ENCODE measurements at regions not wholly inside any gene's neighbourhood (a gene's known extent, or its start where the extent isn't known, plus 50 kb on each side); places are given as distances from the start of the nearest gene placed in this dataset.
A peak's percentile ranks its signal among the peaks of the same experiment; 100 is the strongest.

DNA sequence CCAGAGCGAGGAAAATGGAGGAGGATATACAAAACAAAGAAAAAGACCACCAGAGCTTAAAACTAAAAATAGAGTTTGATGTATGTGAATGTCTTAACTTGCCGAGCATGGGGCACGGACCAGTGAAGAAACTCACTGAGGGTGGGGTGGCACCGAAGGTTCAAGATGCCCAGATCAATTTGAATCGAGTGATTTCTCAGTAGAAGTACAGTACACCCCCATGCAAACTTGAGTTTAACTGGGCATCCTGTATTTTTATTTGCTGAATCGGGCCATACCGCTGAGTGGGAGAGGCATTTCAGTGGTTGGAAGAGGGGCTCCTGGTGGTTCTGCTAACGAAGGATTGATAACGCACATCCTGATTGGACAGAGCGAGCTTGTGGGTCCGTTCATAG is 81.7 kb downstream of the ANKRD60 start:
- Histone ChIP-seq H3K4me1 (no peaks in the 10 kb centered on the region), H3K36me3 (no peaks in the 10 kb centered on the region), H3K4me3 (no peak overlapping the region), H3K27me3 (peaks cover 6 to 7% of the 10 kb centered on the region in 2 donors), H3K9me3 (no peaks in the 10 kb centered on the region), H3K27ac (no peak overlapping the region)
- TF ChIP-seq CTCF (IDR thresholded peaks at IDR 0.05), result no peak
- no peak for DNase-seq (ENCODE audit: low spot score)

DNA sequence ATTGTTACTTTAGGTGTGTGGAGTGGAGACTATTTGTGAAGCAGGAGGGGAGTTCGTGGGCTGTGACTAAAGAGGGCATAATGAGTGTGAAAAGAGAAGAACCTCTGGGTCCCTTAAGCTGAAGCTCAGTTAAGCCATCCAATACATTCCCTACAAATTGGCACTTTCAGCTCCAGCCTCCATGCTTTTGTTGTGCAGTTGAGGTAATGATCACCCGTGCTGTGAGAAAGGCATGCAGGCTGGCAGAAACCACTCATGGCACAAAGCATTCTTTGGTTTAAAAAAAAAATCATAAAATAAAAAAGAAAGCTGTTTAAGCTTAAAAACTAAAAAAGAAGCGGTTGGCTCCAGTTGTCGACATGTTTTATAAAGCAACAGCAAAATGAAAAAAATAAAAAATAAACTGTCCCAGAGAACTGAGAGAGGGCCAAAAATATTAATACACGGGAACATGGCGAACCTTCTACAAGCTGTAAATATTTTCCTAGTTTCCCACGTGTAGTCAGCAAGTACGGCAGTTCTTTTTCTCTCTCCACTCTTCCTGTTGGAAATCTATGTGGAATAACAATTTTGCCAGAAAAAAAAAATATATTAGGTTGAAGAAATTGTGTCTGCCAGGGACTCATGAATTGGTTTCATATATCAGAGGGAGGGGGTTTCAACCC is 82.2 kb downstream of the ANKRD60 start:
- H3K36me3 ChIP-seq, result no peaks in the 10 kb centered on the region
- H3K27ac ChIP-seq, result no peak overlapping the region
- no peaks in the 10 kb centered on the region for H3K4me1 ChIP-seq
- peaks cover 6 to 7% of the 10 kb centered on the region in 2 donors for H3K27me3 ChIP-seq
- H3K9me3 ChIP-seq, result no peaks in the 10 kb centered on the region
- no peak for TF ChIP-seq CTCF (IDR thresholded peaks at IDR 0.05)
- DNase-seq (ENCODE audit: low spot score), result no peak
- no peak overlapping the region for H3K4me3 ChIP-seq

DNA sequence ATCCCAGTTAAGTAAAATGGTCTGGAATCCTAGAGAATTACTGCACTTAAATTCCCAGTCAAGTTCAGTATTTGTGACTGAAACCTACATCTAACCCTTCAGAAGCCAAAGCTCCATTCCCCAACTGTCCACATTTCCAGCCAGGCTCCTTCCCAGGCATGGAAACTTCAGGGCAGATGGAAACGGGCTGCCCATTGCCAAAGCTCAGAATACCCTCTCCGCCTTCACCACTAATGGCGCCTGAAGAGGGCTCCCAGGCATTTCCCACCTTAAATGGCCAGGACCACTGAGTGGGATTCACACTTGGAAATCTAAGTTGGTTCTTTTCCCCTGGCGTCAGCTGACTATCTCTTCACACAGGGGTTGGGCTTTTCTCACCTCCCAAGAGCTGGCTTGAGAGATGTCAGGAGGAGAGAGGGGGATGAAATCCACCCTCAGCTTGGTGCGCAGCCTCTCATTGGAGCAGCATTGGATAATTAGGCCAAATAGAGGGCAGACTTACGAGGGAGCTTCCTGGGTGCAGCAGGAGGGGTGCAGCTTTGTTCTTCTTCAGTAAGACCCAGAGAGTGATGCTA is 82.9 kb downstream of the ANKRD60 start:
- no peak for TF ChIP-seq CTCF (IDR thresholded peaks at IDR 0.05)
- peaks cover 5 to 6% of the 10 kb centered on the region in 2 donors for H3K27me3 ChIP-seq
- H3K9me3 ChIP-seq, result no peaks in the 10 kb centered on the region
- DNase-seq (ENCODE audit: low spot score), result no peak
- no peaks in the 10 kb centered on the region for H3K4me1 ChIP-seq
- H3K27ac ChIP-seq, result no peak overlapping the region
- H3K4me3 ChIP-seq, result no peak overlapping the region
- no peaks in the 10 kb centered on the region for H3K36me3 ChIP-seq

DNA sequence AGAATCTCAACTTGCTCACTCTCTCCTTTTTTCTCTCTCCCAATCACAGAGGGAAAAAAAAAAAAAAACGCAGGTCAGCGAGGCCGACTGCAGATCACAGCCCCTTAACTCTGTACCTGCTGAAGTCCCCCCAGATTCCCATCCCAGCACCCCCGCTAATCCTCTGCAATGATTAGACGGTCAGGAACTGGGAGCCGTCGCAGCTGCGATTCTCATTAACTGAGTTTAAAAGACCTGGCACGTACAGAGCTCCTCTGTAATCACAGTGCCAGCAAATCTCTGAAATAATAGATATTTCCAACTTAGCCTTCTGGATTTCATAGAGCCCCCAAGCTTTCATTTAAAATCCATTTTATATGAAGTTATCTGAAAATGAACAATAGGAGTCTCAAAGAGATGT is 84.4 kb downstream of the ANKRD60 start:
- Histone ChIP-seq H3K27me3 (peaks cover 0 to under 1% of the 10 kb centered on the region in 2 donors), H3K9me3 (no peaks in the 10 kb centered on the region), H3K36me3 (no peaks in the 10 kb centered on the region), H3K4me3 (no peak overlapping the region), H3K4me1 (no peaks in the 10 kb centered on the region), H3K27ac (no peak overlapping the region)
- TF ChIP-seq CTCF (IDR thresholded peaks at IDR 0.05), result no peak
- no peak for DNase-seq (ENCODE audit: low spot score)

- no peaks in the 10 kb centered on the region for H3K27me3 ChIP-seq
- H3K36me3 ChIP-seq, result no peaks in the 10 kb centered on the region
- TF ChIP-seq CTCF (IDR thresholded peaks at IDR 0.05), result no peak
- no peaks in the 10 kb centered on the region for H3K9me3 ChIP-seq
- no peaks in the 10 kb centered on the region for H3K4me1 ChIP-seq
- no peak overlapping the region for H3K4me3 ChIP-seq
- H3K27ac ChIP-seq, result no peak overlapping the region
- DNase-seq (ENCODE audit: low spot score), result peak; percentile 9
These were observed 84.9 kb downstream of the ANKRD60 start for GRCh38 chr20:58143531-58143930.

- DNase-seq (ENCODE audit: low spot score), result peak; percentile 34
- H3K9me3 ChIP-seq, result no peaks in the 10 kb centered on the region
- TF ChIP-seq CTCF (IDR thresholded peaks at IDR 0.05), result no peak
- H3K4me1 ChIP-seq, result no peaks in the 10 kb centered on the region
- H3K36me3 ChIP-seq, result no peaks in the 10 kb centered on the region
- H3K4me3 ChIP-seq, result no peak overlapping the region
- H3K27ac ChIP-seq, result no peak overlapping the region
- no peaks in the 10 kb centered on the region for H3K27me3 ChIP-seq
These were observed 85.6 kb downstream of the ANKRD60 start for GRCh38 chr20:58142843-58143185.
